D721Med (cell line): ENCODE measurements at regions not wholly inside any gene's neighbourhood (a gene's known extent, or its start where the extent isn't known, plus 50 kb on each side); places are given as distances from the start of the nearest gene placed in this dataset.

Experiments
- DNase-seq: peaks from one replicate; pipeline ENCODE4 v3.0.0; 2011; ENCODE audit warnings: low spot score; ENCODE audit not compliant: insufficient read length
- FAIRE-seq: peaks from 2 replicates; lab custom pipeline; 2011; peaks lifted over from hg19 to GRCh38; lab: Jason Lieb, UNC
- CTCF ChIP-seq: IDR thresholded peaks from 2 replicates; pipeline ENCODE4 v1.5.1; 2012; ENCODE audit warnings: mild to moderate bottlenecking, control low read depth; ENCODE audit not compliant: insufficient read depth; ENCODE audit errors: missing control alignments

GRCh38 chr7:131008840-131009711 is 275.1 kb upstream of the KLF14 start:
- FAIRE-seq (no peak), DNase-seq (no peak)
- no peak for TF ChIP-seq CTCF

- no peak for TF ChIP-seq CTCF
- DNase-seq (no peak), FAIRE-seq (no peak)
Observed at GRCh38 chr7:131010029-131010716, 276.2 kb upstream of the KLF14 start.

GRCh38 chr7:131010717-131011431 is 276.9 kb upstream of the KLF14 start:
- FAIRE-seq = no peak
- no peak for DNase-seq
- no peak for TF ChIP-seq CTCF

- DNase-seq = no peak
- no peak for FAIRE-seq
- no peak for TF ChIP-seq CTCF
Observed at GRCh38 chr7:131011432-131011742, 277.4 kb upstream of the KLF14 start.

GRCh38 chr7:131011976-131012375 is 278.0 kb upstream of the KLF14 start:
- no peak for DNase-seq
- TF ChIP-seq CTCF = no peak
- FAIRE-seq = no peak

- no peak for TF ChIP-seq CTCF
- DNase-seq (no peak), FAIRE-seq (no peak)
Observed at GRCh38 chr7:131012477-131013031, 278.5 kb upstream of the KLF14 start.
